Fibroblast of skin of right biceps (primary cell): ENCODE measurements at regions not wholly inside any gene's neighbourhood (a gene's known extent, or its start where the extent isn't known, plus 50 kb on each side); places are given as distances from the start of the nearest gene placed in this dataset.
A peak's percentile ranks its signal among the peaks of the same experiment; 100 is the strongest.
"Not testable (repeated sequence)": the region's sequence is repeated elsewhere in the genome, so short reads cannot be mapped to it uniquely, and the experiment has no call there.

Experiments
- DNase-seq: peaks from one replicate; pipeline ENCODE4 v3.0.0-alpha.2; 2013

DNA sequence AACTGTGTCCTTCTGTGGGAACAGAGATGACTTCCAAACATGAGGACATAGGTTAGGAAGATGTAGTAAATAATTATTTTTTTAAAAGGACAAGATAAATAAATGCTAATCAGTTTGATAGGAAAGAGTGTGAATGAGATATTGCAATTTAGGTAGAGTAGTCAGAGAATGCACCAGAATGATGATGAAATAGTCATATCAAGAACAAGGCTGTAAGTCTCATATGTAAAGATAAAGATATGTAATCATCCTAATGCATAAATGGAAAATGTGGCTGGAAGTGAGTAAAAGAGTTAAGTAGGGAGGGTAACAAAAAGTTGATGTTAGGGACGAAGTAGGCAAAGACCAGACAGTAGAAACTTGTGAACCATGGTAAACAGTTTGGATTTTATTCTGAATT, 1041.7 kb upstream of the MIR17HG start:
- no peak for DNase-seq

DNA sequence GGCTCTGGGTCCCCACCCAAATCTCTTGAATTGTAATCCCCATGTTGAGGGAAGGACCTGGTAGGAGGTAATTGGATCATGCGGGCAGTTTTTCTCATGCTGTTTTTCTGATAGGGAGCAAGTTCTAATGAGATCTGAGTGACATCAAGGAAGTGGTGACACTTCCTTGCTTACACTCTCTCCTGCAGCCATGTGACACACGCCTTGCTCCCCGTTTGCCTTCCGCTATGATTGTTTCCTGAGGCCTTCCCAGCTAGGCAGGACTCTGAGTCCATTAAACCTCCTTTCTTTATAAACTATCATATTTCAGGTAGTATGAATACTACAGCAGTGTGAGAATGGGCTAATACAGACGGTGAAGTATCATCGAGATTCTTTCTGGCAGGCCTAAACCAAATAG, 1040.4 kb upstream of the MIR17HG start:
- DNase-seq: no peak

DNA sequence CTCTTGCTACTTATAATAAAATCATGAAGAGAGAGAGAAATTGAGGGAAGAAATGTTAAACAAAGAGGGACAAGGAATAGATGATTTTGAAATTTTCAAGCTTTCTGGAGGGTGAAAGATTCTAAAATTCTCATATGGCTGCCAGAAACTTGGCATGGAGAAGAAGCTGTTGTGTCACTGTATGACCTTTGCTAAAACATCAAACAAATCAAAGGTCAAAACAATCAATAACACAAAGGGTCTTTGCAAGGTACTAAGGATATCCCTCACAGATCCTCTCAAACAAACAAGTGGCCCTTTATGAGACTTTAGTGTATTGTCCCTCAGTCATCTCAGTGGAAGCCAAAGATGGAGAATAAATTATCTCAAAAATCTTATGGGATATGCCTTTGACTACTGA, 1039.2 kb upstream of the MIR17HG start:
- DNase-seq: no peak

DNA sequence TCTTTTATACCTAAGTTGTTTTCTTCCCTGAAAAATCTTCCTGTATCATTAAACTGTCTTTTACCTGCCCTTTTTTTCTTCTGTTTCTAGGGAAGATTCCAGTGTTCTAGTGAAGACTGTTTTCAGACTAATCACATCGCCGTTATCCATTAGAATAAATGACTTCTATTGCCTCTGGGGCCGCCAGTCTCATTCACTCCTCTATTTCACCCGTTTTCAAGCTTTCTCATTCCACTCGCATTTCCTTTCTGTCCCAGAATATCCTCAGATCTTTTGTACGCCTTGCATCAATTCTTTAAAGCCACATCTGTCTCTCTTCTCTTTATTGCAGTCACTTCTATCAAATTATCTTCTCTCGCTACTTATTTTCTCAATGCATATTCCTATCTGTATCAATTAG, 1035.6 kb upstream of the MIR17HG start:
- no peak for DNase-seq

DNA sequence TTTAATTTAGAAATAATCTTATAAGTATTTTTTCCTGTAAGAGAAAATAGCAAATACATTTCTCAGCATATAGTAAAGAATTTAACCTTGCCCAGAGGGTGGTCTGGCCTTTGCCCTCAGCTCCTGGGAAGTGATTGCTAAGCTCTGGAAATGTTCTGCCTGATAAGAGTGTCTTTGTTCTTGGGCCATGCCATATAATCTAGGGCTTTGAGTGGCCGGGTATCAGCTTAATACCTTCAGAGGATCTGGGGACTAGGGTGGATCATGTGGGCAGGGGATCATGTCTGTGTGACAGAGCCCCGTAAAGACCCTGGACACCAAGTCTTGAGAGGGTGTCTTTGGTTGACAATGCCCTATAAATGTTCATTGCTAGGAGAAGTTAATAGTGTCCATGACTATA, 1032.4 kb upstream of the MIR17HG start:
- DNase-seq: no peak

DNA sequence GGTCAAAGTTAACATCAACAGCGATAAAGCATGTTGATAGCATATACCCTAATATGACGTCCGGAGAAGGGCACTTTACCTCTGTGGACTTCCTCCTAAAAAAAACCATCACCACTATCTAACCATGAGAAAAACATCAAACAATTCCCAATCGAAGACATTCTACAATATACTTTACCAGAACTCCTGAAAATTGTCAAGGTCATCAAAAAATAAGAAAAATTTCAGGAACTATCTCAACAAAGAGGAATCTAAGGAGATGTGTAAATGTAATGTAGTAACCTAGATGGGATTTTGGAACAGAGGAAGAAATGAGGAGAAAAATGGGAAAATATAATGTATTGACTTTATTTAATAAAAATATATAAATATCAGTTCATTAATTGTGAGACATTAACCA, 1026.8 kb upstream of the MIR17HG start:
- no peak for DNase-seq

DNA sequence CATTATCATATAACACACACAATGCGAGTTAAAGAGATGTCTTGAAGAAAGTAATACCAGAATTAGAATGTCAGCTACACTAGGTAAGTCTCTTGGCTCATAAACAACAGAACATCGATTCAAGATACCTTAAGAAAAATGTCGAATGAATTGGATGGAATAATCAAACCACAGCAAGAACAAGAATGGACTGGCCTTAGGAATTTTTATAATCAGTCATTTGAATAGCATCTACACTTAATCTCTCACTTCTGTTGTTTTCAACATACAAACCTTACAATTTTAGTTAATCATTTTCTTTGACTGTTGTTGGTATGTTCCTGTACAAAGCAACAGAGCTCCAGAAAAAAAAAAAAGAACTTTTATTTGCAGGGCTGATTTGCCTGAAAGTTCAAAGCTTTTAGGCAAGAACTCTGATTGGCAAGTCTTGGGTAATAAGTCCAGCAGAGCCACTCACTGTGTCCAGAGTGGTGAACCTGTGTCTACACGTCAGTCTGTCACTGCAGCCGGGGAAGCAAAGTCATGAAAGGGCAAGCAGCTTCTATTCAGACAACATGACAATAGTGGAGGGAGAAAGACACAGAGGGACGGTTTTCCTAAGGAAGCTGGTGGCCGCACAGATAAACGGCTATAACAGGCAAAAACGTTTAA, 1026.1 kb upstream of the MIR17HG start:
- DNase-seq: no peak

DNA sequence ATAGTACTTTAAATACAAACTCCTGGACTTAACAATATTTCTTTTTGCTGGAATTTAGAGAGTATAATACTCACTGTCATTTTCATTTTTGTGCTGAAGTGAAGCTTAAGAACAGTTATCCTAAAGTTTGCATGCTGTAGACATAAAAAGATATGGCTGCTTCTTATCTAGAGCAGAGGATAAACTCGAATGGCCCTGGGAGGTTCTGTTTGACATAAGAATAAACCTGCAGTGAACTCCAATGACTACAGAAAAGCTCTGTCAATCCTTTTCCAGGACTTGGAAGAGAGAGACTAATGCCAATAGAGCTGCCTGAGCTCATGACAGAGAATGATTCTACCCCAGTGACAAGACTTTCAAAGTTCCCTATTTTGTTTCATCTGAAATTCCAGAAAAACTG, 1017.8 kb upstream of the MIR17HG start:
- DNase-seq: no peak

DNA sequence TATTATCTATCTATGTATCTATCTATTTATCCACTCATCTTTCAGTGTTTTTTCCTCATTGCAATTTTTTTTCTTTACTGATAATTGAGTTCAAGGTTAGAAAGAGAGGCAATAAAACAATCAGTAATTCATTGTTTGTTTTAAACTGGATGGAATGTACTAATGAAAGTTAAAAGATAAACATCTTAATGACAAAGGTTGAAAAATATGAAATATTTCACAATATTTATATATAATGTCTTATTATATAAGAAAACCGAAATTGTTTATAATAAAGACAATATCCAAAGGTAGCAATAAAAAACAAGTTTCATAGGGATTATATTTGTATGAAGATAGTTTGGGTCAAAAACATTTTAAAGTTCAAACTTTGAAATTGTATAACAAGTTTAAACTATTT, 1015.5 kb upstream of the MIR17HG start:
- DNase-seq: no peak

DNA sequence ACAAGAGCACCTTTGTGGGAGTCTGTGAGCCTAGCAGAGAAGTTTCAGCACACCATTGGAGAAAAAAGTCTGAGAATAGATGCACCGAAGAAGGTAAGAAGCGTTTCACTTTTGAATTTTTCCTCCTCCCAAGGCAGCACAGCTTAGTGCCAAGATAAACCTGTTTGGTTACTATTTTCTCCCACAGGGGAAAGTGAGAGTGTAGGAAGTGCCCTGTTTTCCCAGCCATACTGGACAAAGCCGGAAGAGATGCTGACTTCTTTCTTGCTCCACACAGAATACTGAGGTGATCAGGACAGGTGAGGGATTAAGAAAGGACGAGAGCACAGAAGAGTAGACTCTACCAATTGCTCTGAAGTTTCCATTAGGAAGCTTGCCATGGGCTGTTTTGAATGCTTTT, 1011.0 kb upstream of the MIR17HG start:
- DNase-seq: no peak

DNA sequence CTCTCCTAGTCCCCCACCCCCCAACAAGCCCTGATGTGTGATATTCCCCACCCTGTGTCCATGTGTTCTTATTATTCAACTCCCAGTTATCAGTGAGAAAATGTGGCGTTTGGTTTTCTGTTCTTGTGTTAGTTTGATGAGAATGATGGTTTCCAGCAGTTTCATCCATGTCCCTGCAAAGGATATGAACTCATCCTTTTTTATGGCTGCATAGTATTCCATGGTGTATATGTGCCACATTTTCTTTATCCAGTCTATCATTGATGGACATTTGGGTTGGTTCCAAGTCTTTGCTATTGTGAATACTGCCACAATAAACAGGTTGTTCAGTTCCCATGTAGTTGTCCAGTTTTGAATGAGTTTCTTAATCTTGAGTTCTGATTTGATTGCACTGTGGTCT, 1006.1 kb upstream of the MIR17HG start:
- not testable (repeated sequence) for DNase-seq

DNA sequence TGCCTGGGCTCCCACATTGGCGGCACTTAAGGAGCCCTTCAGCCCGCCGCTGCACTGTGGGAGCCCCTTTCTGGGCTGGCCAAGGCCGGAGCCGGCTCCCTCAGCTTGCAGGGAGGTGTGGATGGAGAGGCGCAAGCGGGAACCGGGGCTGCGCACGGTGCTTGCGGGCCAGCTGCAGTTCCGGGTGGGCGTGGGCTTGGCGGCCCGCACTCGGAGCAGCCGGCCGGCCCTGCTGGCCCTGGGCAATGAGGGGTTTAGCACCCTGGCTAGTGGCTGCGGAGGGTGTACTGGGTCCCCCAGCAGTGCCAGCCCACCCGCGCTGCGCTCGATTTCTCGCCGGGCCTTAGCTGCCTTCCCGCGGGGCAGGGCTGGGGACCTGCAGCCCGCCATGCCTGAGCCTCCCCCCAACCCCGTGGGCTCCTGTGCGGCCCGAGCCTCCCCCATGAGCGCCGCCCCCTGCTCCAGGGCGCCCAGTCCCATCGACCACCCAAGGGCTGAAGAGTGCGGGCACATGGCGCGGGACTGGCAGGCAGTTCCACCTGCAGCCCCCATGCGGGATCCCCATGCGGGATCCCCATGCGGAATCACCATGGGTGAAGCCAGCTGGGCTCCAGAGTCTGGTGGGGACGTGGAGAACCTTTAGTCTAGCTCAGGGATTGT, 998.9 kb upstream of the MIR17HG start:
- not testable (repeated sequence) for DNase-seq

DNA sequence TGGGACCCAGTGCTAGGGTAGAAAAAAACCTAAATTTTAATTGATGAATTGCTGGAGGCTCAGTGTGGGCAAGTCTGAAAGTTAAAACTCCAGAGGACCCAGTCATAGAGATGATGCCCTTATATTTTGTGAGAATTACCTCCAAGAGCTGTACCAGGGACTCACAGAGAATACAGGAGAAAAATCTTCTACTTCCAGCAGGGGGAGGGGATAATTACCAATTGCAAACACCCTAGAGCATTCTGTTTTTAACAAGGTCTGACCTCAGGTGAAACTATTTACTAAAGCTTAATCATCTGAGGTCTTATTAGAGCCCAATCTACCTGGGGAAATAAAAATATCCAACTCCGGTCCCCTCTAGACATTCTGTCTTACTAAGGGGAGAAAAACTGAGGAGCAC, 994.7 kb upstream of the MIR17HG start:
- DNase-seq: no peak

DNA sequence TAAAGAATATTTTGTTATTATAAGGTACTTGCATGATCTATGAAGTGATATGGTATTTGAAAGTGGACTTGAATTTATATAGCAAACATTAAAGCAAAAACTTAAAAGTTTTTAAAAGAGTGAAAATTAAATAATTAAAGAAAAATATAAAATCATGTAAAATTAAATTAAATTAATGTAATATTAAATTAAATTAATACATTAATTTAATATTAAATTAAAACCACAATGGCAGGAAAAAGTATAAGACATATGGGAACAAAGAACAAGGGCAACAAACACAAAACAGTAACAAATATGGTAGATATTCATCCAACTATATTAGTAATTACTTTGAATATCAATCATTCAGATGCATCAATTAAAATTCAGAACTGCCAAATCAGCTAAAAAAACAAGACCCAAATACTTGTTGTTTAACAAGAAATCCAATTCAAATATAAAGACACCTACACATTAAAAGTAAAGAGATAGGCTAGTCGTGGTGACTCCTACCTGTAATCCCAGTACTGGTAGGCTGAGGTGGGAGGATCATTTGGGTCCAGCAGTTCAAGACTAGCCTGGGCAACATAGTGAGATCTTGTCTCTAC, 992.2 kb upstream of the MIR17HG start:
- DNase-seq: no peak

DNA sequence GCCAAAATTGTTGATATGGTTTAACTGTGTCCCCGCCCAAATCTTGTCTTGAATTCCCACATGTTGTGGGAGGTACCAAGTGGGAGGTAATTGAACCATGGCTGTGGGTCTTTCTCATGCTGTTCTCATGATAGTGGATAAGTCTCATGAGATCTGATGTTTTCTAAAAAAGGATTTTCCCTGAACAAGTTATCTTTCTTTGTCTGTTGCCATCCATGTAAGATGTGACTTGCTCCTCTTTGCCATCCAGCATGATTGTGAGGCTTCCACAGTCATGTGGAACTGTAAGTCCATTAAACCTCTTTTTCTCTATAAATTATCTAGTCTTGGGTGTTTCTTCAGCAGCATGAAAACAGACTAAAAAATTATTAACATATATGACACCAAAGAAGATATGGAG, 986.7 kb upstream of the MIR17HG start:
- no peak for DNase-seq

DNA sequence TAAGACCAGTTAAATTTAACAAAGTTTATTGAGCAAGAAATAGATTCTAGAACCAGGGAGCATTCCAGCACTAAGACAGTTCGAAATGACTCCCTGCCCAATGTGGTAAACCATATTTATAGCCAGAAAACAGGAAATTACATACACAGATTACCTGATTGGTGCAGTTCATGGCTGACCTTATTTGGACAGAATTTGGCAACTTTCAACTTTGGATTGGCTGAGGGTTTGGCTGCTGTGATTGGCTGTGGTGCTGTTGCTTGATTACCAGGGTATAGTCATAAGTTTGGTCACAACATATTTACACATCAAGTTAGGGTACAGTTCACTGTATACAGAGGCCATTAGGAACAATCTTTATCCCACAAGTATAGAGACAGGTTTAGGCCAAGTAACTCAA, 984.8 kb upstream of the MIR17HG start:
- DNase-seq: peak; percentile 14

DNA sequence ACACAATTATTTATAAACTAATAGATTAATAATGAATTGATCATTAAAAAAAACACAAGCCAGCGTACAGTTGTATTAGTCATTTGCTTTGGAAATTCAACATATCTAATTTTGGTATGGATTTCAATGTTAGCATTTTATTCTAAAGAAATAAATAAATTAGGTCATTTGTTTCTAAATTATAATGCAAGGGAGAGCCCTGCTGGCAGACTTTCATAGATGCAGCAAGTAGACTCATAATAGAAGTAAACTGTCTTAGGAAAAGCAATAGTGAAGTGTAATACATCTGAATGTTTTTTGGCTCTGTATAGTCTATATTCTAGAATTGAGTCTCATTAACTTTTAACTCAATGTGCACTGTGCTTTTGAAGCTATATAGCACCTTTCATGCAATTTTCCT, 982.4 kb upstream of the MIR17HG start:
- DNase-seq: no peak

DNA sequence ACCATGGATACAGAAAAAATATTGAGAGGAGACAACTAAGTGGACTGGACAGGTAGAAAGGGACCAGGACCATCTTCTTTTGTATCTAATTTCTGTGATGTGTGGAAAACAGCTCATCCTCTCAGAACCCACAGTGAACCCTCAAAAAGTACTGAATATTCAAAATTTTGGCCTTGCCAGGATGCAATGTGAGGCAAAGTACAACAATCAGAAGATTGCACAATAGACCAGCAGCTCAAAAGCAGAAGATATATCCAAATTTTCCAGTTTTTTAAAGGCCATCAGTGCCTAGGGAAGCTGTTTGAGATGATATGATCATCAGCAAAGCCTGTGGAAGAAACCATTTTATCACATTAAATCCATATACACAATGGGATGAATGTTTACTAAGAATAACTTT, 973.3 kb upstream of the MIR17HG start:
- DNase-seq: no peak

DNA sequence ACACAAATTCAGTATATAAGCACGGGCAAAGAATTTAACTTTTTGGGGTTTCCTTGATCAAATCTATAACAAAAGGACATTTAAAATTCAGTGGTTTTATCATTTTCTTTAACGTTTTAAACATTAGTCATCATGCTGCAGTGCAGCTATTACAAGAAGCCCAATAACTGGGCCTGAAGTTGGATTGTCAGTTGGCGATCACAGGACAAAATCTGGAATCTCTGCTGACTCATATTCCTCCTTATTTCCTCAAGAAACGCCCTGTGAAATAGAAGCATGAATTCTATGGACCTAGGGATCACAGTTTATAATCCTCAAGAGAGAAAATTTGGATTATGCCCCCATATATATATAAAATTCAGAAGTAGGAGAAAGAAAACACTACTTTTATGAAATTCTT, 971.6 kb upstream of the MIR17HG start:
- DNase-seq: peak; percentile 4

DNA sequence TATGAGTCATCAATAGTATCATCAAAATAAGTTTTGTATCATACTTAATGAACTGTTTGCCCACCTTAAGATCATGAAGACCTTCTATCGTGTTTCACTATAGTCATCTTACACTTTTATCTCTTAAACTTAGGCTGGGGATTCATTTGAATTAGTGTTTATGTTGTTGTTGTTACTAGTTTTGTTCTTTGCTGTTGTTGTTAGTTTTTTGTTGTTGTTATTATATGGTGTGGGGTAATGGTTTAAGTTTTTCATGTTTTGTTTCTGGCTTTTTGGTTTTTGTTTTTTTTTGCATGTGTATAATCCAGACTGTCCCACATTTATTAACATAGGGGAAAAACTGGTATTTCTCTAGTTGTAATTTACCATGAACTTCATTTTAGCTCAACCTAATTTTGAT, 965.1 kb upstream of the MIR17HG start:
- no peak for DNase-seq

DNA sequence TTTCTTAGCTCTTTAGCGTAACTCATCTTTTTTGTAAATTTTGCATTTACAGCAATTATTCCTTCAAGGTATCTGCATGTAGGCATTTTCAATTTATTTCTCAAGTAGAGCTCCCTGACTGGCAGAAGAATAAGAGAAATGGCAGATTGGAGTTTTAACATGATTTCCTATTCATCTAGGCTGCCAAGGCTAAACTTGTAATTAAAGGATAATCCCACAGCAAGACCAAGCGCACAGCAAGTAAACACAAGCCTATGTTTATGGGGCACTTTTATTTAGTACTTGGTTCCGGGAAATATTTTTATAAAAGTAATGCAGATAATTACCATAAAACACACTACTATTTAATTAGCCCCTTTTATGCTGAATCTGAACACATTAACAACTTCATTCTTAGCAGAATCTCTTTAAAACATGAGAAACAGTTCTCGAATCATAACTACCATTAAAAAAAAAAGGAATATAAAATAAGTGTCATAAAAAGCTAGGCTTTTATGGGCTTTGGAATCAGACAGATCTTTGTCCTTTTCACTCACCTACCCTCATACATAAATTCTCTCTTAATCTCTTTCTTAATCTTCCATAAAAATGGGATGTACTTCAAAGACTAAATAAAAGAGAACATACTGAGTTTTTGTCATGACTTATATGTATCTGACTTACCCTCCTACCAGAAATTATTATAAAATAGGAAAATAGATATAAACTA, 961.6 kb upstream of the MIR17HG start:
- no peak for DNase-seq

DNA sequence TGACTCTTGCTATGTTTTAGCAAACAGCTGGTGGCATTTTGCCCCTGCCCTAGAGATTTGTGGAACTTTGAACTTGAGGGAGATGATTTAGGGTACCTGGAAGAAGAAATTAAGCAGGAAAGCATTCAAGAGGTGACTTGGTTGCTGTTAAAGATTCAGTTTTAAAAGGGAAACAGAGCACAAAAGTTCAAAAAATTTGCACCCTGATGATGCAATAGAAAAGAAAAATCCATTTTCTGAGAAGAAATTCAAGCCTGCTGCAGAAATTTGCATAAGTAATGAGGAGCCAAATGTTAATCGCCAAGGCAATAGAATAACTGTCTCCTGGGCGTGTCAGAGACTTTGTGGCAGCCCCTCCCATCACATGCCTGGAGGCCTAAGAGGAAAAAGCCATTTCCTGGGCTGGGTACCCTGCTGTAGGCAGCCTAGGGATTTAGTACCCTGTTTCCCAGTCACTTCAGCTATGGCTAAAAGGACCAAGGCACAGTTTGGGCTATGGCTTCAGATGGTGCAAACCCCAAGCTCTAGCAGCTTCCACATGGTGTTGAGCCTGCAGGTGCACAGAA, 958.5 kb upstream of the MIR17HG start:
- DNase-seq: no peak

DNA sequence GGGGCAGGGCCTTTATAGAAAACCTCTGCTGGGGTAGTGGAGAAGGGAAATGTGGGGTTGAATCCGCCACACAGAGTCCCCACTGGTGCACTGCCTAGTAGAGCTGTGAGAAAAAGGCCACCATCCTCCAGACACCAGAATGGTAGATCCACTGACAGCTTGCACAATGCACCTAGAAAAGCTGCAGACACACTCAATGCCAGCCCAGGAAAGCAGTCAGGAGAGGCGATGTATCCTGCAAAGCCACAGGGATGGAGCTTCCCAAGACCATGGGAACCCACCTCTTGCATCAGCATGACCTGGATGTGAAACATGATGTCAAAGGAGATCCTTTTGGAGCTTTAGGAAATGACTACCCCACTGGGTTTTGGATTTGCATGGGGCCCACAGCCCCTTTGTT, 958.0 kb upstream of the MIR17HG start:
- no peak for DNase-seq

DNA sequence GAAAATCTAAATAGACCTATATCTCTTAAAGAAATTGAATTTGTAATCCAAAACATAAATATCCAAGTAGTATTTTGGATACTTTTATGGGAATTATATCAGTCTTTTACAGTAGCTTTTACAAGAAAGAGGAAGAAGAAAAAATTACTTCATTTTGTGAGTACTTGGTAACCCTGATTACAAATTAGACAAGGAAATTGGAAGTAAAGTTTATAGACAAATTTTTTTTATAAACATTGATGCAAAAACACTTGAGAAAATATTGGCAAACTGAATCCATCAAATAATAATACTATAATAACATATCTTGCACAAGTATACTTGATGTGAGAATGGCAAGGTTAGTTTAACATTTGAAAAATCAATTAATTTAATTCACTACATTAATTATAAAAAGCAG, 954.1 kb upstream of the MIR17HG start:
- no peak for DNase-seq
